Stimulated activated CD4-positive, alpha-beta T cell treated with anti-CD3 and anti-CD28 coated beads, Interleukin-12 subunit alpha, Interleukin-12 subunit beta, amount 100 ng/mL, for 48 hours (primary cell): ENCODE measurements at regions not wholly inside any gene's neighbourhood (a gene's known extent, or its start where the extent isn't known, plus 50 kb on each side); places are given as distances from the start of the nearest gene placed in this dataset.

Experiments
- DNase-seq, 3 donors: peaks; one replicate each; pipeline ENCODE4 v3.0.0-alpha.2; 2020; ENCODE audit warnings: low read depth in 2 of 3, low spot score in 1 of 3

DNA sequence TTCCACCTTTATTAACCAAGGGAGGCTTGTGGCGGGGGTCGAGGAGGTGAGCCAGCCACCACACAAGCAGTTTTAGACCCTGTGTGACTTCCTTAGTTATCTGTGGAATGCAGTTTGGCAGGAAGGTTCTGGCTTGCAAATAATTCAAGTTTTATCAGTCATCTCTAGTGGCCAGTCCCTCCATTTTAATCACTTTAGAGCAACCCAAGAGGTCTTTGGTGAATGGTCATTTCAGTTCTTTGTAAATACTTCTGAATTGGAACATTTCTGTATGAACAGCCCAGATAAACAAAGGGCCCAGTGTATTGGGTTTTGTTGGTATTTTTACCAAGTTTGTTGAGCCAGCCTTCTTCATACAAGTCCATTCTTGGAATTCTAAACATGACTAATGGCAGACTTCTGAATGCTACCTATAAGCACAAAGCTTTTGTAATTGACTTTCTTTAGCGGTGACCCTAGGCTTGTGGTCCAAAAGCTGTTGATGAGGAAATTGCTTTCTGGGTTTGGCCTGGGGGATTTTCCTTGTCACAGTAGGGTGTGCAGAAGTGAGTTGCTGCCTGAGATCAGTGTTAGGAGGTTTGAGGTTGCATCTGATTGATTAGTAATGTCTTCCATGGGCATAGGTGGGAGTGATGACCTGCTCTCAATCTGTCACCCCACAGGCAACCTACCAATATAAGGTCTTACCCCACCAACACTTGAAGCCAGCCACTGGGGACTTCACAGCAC is 193.3 kb upstream of the TOPAZ1 start:
- no peak for DNase-seq

DNA sequence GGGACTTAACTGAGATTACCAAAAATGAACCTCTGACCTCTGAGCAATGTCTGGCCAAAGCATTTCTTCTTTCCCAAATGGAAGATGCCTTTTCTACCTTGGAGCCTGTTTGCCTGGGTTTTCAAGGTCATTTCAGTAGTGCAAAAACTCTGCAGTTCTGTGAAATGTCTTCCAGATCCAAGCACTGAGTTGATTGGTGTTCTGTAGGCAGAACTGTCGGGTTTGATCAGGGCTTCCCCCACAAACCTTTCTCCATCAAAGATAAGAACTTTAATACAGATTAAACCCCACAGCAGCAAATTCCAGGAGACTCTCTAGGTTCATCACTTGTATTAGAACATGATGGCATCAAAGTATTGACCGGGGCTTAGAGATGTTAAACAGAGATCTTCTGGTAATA is 192.7 kb upstream of the TOPAZ1 start:
- no peak for DNase-seq

DNA sequence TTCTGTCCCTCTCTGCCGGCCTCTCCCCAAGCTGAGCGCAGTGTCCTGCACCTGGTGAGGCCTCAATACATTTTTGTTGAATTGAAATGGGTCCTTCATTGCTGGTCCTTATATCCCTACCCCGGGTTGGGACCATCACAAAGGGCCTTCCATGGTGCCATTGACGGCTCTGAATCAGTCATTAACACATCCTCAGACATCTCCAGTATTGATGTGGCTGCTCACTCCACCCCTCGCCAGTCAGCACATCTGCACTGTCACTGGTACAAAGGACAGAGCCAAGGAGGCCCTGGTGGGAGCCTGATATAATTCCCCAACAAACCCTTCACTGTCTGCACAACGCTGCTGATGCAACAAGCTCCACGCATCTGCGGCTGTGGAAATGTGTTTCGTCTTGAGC is 191.6 kb upstream of the TOPAZ1 start:
- no peak for DNase-seq

DNA sequence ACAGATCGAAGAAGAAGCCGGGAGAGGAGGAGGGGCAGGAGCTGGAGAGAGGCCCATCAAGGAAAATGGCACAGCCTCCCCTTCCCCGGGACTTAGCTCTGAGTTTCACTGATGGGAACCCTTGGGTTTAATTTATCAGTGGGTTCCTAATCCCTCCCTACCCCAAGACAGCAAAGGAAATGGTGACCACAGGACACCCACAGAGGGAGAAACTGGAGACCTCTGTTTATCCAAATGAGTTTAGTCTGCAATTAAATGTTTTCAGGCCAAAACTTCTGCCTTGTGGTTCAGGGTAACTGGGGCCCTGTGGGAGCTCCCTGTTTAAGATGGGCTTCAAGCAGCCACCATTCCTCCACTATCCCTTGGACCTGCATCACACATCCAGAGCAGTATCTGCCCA is 190.8 kb upstream of the TOPAZ1 start:
- no peak for DNase-seq

DNA sequence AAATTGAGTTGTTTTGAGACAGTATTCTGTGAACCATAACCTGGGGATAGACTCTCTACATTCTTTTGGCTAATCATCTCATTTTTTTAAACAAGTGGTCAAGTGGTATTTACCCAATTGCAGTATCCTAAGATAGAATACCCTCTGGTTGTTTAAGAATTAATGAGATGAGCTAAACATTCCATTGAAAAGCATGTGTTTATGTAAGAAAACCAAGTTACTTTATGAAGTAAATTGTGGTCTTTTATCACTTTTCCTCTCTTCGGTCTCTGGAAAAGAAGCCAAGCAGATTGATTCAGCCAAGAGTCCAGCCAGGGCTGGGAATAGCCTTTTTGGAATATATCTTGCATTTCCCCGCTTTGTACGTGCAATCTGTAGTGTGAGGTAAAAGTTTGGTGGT is 185.7 kb upstream of the TOPAZ1 start:
- no peak for DNase-seq

DNA sequence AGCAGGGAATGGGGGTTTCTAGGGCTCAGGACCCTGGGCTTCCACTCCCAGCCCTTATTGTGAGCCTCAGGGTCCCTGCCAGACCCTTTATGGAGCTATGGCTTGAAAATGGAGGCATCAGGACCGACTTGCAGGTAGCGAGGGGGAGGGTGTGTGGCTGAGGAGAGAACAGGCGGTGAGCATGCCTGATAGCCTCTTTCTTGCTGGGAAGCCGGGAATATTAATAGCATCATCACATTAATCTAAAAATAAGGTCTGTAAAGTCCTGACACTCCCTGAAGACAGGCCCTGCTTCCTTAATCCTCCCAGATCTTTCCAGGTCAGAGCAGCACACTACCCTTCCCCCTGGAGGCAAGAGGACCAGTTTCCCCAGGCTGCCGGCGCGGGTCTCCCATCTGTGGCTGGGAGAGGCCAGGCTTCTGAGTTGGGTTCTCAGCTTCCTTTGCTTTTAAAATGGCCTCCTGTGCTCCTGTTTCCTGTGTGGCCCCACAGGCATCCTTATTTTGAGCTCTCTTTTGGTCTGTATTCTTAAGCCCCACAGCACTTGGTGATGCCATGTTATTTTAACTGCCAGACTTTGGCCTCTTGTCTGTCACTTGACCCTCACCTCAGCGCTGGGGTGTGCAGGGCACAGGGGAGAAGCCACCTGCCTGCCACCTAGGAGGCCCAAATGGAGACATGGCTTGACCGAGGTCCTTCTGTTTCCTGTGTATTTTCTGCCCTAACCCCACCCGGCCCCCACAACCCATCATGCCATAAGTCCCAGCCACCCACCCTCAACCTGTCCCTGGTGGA is 185.0 kb upstream of the TOPAZ1 start:
- no peak for DNase-seq

DNA sequence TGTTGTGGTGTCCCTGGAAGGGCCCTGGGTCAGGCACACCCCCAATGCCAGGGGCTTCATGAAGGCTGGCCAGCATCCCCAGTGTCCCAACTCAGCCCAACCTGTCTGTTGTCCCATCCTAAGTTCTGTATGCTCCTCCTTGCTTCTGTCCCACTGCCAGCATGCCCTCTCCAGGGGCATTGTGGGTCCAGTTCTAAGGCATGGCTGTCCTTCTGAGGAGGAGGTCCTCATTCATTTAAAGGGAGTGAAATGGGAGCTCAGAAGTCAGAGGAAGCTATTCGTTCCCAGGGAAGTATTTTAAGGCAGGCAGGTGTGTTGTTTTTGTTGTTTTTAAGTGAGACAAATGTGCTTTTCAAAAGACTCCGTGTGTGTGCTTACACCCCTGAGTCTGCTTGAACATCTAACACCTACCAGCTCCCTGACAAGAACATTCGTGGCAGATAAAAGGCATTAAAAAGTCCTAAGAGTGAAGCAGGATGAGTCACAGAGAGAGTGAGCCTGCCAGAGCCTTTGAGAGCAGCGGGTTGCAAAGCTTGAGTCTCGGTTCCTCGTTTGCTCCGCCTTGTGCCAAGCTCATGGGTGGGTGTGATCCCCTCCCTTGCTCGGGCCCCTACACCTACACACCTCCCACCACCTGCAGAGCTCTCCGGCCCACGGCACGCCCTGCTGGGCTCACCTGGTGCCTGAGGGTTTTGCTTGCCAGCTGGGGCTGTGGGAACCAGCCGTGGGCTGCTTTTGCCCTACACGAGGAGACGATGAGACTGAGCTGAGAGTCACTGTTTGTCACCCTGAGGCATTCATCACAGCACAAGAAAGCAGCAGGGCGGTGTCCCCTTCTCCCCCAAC is 183.4 kb upstream of the TOPAZ1 start:
- peak in 1 of 3 donors; percentile 5 for DNase-seq

DNA sequence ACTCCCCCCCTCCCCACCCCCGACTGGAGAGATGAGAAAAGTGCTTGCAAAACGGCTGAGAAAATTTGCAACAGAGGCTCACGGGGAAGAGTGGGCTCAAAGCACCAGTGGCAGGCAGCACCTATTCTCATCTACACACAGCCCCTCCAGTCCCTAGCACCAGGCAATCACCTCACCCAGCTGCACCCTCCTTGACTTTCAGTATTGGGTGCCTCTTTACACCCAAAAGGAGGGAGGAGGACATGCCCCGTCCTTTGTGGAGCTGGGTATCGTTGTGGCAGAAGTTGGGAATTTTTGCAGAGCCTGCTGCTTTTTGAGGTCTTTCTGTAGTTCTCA is 182.8 kb upstream of the TOPAZ1 start:
- no peak for DNase-seq

DNA sequence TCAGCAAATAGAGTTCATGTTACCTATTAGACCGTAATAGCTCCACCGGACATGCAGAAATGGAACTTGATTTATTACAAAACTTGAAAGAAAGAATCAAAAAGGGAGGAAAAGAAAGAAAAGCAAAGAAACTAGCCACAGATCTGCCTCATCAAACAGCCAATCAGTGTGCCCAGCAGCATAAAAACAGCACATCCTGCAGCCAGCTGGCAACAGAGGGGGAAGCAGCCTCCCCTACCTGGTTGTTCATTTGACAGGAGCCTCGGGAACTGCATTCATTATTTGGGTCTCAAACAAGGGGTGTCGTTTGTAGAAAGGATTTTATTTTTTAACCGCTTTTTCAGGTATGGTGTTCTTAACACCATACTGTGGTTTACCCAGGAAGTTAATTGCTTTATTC is 181.5 kb upstream of the TOPAZ1 start:
- no peak for DNase-seq

DNA sequence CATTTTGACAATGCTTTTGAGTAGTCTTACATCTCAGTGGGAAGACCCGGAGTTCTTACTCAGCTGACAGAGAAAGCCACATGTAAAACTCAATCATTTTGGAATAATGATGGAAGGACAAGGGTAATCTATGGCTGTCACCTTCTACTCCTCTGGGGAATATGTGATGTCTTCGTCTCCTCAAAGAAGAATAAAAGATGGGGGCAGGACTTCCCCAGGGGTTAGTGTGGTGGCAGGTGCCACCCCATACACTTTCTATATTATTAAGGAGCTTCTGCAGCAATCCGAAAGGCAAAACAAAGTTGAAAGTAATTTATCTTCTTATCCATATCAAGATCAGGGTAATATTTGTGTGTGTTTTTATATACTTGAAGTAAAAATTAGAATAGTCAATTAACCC is 180.4 kb upstream of the TOPAZ1 start:
- no peak for DNase-seq

DNA sequence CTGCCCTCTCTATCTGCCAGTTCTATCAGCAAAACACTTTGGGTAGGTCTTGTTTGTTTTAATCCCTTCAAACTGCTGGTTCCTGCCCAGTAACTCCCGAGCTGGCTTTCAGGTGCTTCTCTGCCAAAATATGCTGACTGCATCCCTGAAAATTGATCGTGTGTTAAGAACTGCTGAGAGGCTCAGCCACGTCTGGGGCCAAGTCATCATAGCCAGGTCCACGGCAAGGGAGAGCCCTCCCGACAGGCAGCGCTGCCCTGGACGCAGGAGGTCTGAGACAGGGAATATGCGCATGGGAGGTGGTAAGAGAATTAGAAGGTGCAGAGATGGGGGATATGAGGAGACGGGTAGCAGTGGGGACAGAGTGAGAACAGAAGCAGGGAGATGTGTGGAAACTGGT is 179.7 kb upstream of the TOPAZ1 start:
- no peak for DNase-seq

DNA sequence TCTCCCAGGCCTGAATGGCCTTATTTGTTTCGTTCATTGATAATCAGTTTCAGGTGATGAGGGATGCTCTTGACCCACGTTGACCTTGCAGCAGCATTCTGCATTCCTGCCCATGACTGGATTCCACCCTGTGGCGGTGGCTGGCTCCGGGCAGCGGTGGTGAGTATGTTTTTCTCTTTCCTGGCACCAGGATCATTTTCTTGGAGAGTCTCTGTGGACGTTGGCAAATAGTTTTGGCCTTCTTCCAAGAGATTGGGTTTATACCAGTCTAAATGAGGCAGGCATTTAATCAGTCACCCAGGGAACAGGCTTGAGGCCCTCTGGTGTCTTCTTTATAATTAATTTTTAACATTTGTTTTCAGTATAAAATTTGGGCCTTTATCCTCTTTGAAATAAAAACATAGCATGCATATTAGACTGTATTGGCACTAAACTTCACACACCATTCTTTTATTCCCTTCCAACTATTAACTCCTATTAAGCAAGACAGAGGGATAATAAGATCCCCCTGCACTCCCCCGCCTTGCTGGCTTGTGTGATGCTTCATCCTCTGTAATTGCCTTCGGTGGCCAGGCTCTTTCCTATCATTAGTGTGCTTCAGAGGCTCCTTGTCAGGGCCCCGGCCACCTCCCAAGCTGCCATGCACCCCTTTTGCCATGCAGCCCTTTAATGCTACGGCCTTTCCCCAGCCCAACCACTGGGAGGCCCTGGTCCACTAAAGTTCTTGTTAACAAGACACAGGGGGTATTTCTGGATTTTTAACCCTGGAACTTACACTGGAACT is 176.2 kb upstream of the TOPAZ1 start:
- DNase-seq, result no peak

DNA sequence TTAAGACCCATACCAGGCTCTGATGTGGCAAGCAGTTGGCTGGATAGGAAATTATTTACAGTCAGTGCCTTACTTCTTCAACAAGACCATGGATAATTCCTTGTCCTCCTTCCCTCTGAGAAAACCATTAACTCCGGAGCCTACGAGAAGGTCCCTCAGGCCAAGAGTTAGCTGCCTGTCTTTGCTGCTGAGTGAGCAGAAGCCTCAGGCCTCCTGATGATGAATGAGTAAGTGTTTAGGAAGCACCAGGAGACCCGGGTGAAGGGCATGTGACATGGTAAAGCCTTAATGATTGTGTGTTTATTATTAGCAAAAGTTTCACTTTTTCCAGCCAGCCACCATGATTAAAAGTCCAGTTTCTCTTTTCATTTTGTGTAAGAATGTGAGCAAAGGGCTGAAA is 174.9 kb upstream of the TOPAZ1 start:
- no peak for DNase-seq

DNA sequence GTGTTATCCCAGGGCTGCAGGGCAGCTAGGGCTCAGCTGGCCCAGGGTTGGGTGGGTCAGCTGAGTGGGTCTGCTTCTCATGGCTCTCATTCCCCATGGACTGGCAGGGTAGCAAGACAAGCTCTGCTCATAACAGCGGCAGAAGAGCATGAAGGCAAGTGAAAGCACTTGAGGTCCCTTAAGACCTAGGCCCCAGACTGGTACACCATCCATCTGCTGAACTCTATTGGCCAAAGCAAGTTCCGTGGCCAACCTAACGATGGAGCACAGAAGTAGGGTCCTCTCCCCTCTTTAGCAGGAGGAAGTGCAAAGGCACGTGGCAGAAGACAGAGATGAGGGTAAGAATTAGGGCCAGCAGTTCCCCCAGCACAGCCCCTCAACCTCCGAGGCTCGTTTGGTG is 174.3 kb upstream of the TOPAZ1 start:
- DNase-seq, result no peak

DNA sequence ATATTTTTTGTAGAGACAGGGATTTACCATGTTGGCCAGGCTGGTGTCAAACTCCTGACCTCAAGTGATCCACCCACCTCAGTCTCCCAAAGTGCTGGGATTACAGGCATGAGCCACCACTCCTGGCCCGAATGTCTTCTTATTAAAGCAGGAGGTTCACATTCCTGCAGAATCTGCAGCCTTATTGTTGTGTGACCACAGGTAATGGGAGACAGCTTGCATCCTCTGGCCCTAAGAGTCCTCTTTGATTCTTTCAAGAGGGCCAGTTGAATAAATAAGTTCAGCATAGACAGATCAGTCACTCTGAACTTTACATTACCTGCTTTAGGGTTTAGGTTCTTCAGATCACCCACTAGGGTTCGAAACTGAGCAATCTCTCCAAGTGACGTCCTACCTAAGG is 172.9 kb upstream of the TOPAZ1 start:
- DNase-seq, result no peak

DNA sequence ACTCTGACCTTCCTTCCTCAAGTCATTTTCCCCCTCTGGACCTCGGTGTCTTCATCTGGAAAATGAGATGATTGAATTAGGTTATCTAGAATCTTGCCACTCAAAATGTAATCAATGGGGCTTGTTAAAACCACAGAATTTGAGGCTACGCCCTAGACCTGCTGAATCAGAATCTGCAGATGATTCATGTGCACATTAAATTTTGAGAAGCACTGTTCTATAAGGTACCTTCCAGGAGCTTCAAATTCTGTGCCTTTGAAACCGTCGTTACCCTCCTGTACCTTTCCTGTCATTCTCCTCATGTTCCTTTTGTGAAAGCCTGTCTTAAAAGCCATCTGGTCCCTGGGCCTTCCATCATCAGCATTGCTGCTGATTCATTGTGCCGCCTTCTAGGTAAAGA is 172.4 kb upstream of the TOPAZ1 start:
- no peak for DNase-seq

DNA sequence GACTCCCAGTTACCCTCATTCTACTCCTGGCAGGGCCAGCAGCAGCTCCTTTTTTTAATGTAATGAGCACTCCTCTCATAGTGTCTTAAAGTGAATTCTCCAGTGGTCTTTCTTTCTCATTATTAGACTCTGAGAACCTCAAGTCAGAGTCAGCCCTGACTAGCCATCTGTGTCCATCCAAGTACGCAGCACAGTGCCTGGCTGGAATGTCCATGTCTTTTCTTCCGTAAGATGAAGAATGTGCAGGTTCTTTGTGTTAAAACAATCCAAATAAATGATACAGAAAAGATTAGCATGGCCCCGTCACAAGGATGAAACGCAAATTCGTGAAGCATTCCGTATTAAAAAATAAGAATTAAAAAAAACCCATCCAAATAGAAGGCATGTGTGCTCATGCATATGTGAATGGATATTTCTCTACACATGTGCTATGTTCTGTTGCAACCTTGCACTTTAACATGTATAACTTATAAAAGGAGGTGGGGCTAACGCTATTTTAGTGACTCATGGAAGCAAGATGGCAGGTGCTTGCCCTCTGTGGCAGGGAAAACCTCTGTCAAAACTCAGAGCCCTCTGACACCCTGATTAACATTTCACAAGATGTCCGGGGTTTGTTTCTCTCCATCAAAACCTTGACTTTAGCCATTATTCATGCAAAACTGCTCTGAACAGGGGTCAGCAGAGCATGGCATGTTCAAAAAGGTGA is 170.7 kb upstream of the TOPAZ1 start:
- no peak for DNase-seq

DNA sequence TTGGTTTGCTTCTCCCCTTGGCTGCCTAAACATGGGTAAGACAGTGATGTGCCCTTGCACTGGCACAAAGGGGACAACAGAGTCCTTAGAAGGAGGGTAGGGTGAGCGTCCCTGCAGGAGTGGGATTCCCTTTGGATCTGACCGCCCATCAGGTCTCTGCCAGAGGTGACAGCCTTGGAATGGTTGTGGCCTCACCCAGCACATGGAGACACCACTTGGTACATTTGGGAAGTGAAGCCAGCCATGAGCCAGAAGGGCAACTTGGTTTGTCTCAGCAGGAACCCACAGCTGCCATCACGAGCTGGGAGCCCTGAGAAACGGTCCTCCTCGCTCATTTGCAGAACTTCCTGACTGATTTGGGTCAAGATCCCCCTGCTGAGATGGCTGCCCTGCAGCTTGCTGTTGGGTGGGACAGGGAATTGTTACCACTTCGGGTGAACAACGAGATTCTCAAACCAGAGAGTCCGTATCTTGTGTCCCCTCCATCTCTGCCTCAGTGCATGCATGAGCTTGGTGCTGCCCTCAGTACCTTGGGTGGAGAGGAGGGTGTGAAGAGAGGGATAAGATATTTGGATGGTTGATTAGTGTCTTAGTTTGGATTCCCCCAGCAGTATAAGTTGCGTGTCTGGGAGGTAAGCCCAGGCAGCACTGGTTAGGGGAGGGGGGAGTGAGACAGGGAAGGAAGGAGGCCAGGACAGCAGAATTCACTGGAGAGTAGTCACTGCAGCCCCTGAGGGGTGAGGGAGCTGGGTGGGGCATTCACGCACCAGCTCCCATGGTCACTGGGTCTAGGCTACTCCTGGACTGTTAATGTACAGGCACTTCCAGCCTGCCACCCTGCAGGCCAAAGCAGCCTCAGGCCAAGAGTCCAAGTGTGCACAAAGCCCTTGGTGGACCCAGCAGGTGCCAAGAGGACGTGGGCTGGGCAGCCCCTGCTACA is 168.8 kb upstream of the TOPAZ1 start:
- no peak for DNase-seq

DNA sequence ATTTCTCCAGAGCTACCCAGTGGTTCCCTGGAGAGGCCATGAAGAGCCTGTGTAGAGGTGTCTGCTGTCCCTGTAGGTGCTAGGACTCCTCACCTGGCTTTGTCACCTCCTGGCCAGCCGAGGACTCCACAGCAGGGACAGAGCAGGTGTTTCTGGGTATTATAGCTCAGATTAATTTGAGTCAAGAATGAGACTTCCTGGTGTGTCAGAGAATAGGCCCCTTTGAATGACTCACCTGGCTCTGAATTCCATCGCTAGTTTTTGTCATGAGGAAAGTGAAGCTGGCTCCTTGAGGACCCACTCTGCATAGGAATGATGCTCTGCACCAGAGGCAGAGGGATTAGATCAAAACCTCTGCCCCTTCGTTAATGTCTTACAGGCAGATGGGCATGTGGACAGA is 167.5 kb upstream of the TOPAZ1 start:
- no peak for DNase-seq
